ENCODE measurements at regions not wholly inside any gene's neighbourhood (a gene's known extent, or its start where the extent isn't known, plus 50 kb on each side); places are given as distances from the start of the nearest gene placed in this dataset.

DNA sequence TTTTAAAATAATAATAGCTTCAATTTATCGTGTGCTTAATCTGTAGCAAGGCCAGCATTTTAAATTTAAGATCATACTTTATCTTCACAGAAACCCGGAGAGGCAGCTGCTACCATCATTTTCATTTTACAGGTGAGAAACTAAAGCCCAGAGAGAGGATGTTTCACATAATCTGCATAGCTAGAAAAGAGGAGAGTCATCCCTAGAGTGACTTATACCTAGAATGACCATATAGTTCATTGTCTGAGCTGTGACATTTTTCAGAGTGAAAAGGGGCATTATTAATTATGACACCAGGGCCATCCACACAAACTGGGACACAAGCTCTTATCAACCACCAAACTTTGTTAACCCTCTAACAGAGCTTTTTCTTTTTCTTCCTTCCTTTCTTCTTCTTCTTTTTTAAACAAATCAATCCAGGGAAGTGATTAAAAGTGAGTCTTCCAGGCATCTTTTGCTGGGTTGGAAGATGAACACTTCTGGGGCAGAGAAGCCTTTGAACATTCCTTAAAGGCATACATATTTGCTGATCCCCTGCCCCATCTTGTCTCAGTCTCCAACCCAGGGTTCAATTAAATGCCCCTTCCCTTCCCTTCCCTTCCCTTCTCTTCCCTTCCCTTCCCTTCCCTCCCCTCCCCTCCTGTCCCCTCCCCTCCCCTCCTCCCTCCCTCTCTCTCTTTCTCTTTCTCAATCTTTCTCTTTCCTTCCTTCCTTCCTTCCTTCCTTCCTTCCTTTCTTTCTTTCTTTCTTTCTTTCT lies 272.5 kb upstream of the JAG1 start:
- WGBS, 4 donors = 48 to 74% (median 59%) methylated on average over 2 of the region's 2 CpGs

DNA sequence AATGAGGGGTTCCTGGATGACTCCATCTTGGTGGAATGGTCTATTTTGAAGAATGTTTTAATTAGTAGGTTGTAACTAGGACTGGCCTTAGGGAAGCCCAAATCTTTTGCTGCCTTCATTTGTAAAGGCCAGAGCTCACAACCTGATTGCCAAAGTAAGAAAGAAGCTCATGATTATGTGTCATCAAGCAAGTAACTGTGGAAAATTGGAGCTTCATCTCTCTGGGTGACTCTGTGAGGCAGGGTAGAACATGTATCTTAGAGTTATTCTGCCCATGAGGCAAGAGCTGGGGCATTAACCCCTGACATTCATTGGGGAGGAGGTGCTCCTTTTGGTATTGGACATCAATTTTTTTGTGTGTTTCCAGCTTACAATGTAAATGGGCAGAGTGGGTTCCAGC lies 273.9 kb upstream of the JAG1 start:
- no peak for ATAC-seq
- intact Hi-C loops (cut with DNase I) = no loop called here
- no peak overlapping the region for H3K4me3 ChIP-seq

More for the DNA sequence above, 272.5 kb upstream of the JAG1 start:
- Histone ChIP-seq H3K27me3 (no peaks in the 10 kb centered on the region), H3K4me1 (no peaks in the 10 kb centered on the region), H3K27ac (no peak overlapping the region), H3K36me3 (no peaks in the 10 kb centered on the region), H3K4me3 (no peak overlapping the region), H3K9me3 (no peaks in the 10 kb centered on the region)
- TF ChIP-seq, protein P1, sequence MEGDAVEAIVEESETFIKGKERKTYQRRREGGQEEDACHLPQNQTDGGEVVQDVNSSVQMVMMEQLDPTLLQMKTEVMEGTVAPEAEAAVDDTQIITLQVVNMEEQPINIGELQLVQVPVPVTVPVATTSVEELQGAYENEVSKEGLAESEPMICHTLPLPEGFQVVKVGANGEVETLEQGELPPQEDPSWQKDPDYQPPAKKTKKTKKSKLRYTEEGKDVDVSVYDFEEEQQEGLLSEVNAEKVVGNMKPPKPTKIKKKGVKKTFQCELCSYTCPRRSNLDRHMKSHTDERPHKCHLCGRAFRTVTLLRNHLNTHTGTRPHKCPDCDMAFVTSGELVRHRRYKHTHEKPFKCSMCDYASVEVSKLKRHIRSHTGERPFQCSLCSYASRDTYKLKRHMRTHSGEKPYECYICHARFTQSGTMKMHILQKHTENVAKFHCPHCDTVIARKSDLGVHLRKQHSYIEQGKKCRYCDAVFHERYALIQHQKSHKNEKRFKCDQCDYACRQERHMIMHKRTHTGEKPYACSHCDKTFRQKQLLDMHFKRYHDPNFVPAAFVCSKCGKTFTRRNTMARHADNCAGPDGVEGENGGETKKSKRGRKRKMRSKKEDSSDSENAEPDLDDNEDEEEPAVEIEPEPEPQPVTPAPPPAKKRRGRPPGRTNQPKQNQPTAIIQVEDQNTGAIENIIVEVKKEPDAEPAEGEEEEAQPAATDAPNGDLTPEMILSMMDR (IDR thresholded peaks at IDR 0.05) = no peak
- no peak for TF ChIP-seq POLR2A (IDR thresholded peaks at IDR 0.05)
- intact Hi-C loops (cut with DNase I) = no loop called here
- no peak for DNase-seq
- no peak for ATAC-seq

DNA sequence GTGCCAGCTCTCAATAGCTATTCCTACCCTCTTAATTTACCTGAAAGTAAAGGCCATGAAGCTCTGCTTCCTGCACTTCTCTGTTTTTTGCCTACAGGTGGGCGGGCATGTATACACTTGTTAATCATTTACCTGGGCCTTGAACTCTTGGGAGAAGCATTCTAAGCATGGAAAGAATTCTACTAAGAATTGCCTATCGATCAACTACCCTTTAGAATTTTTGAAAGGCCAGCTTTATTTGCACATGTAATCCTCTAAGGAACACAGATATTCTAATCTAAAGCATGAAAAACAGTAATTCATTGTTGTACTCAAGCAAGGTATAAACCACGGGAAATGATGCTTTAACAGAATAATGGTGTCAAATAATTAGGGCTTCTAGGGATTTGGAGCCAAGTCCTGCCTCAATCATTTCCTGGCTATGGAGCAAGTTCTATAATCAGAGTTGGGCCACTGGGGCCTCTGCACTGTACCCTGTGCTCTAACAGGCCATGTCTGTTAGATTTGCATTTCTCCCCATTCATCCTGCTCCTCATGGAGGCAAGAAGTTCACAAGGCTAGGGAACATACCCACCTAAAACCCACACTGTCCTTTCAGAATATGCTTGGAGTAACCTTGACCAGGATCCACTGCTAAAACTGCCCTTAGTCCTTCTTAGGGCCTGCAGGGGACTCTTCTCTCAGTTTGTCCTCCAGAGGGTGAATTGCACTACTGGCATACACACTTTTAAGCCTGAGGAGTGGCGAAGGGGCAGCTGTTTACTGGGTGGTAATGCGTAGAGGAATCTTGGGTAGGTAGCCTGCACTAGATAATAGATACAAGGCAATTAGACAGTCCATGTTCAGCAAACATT lies 276.4 kb upstream of the JAG1 start:
- Histone ChIP-seq H3K36me3 (no peaks in the 10 kb centered on the region), H3K9me3 (no peaks in the 10 kb centered on the region), H3K27ac (no peak overlapping the region), H3K4me1 (peaks cover 0 to 8% (median 0%) of the 10 kb centered on the region in 12 donors), H3K27me3 (no peaks in the 10 kb centered on the region), H3K4me3 (no peak overlapping the region)
- WGBS, 4 donors = 92 to 95% (median 93%) methylated on average over 5 of the region's 5 CpGs
- ATAC-seq = no peak
- intact Hi-C loops (cut with DNase I) = no loop called here
- TF ChIP-seq POLR2A (IDR thresholded peaks at IDR 0.05) = no peak
- TF ChIP-seq, protein P1 (IDR thresholded peaks at IDR 0.05) = no peak
- no peak for DNase-seq

More for the DNA sequence above, 273.9 kb upstream of the JAG1 start:
- no peak for DNase-seq
- no peaks in the 10 kb centered on the region for H3K9me3 ChIP-seq
- no peak for TF ChIP-seq POLR2A (IDR thresholded peaks at IDR 0.05)
- TF ChIP-seq, protein P1 (IDR thresholded peaks at IDR 0.05) = no peak
- H3K27me3 ChIP-seq = no peaks in the 10 kb centered on the region
- no peaks in the 10 kb centered on the region for H3K36me3 ChIP-seq
- H3K4me1 ChIP-seq = no peaks in the 10 kb centered on the region
- H3K27ac ChIP-seq = no peak overlapping the region

DNA sequence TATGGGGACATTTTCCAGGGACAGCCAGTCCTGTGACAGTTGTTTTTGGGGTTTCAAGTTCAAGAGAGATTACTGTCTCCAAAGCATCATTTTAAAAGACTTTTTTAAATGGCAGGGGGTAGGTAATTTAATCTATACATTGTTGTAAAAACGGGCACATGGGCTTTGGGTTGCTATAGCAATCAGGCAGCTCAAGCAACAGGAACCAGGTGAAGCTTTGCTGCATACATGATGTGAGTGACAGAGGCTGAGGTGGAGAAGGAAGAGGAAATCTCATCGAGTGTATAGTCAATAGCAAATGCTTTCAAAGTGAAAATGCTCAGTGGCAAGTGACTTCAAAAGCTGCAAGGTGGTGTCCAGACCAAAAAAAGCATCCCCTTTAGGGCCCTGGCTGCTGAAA lies 277.4 kb upstream of the JAG1 start:
- no peak for TF ChIP-seq POLR2A (IDR thresholded peaks at IDR 0.05)
- TF ChIP-seq, protein P1 (IDR thresholded peaks at IDR 0.05) = no peak
- ATAC-seq (no peak), DNase-seq (no peak)
- H3K9me3 ChIP-seq = no peaks in the 10 kb centered on the region
- no peaks in the 10 kb centered on the region for H3K27me3 ChIP-seq
- H3K4me3 ChIP-seq = no peak overlapping the region
- no peak overlapping the region for H3K27ac ChIP-seq
- intact Hi-C loops (cut with DNase I) = no loop called here
- WGBS, 4 donors = 41 to 54% (median 46%) methylated on average over 2 of the region's 2 CpGs
- H3K36me3 ChIP-seq = no peaks in the 10 kb centered on the region
- peaks cover 0 to 15% (median 3%) of the 10 kb centered on the region in 12 donors for H3K4me1 ChIP-seq
